HUES48 (cell line): ENCODE measurements at regions not wholly inside any gene's neighbourhood (a gene's known extent, or its start where the extent isn't known, plus 50 kb on each side); places are given as distances from the start of the nearest gene placed in this dataset.
A peak's percentile ranks its signal among the peaks of the same experiment; 100 is the strongest.

ENCODE experiments used
- H3K27ac ChIP-seq: one replicate; pipeline ENCODE4 v1.7.0; 2013; ENCODE audit warnings: low read depth, low read length, inconsistent platforms
- H3K27me3 ChIP-seq: 2 replicates; pipeline ENCODE4 v1.6.1; 2013; ENCODE audit warnings: mild to moderate bottlenecking, low read length; ENCODE audit not compliant: control insufficient read depth, insufficient read depth
- H3K36me3 ChIP-seq: 2 replicates; pipeline ENCODE4 v1.6.1; 2013; ENCODE audit warnings: low read length; ENCODE audit not compliant: control insufficient read depth, insufficient read depth
- H3K4me1 ChIP-seq: 2 replicates; pipeline ENCODE4 v1.6.1; 2013; ENCODE audit warnings: mild to moderate bottlenecking, low read length; ENCODE audit not compliant: control insufficient read depth, insufficient read depth
- H3K4me3 ChIP-seq: 2 replicates; pipeline ENCODE4 v1.5.1; 2013; ENCODE audit warnings: mild to moderate bottlenecking, low read depth, low read length
- H3K9ac ChIP-seq: 2 replicates; pipeline ENCODE4 v1.6.1; 2013; ENCODE audit warnings: mild to moderate bottlenecking, low read depth, low read length, moderate library complexity
- H3K9me3 ChIP-seq: 2 replicates; pipeline ENCODE4 v1.6.1; 2013; ENCODE audit warnings: low read length; ENCODE audit not compliant: control insufficient read depth, insufficient read depth

GRCh38 chr18:23386317-23386716 lies 66.8 kb upstream of the RIOK3 start:
- H3K4me3 ChIP-seq, result no peak overlapping the region
- no peak overlapping the region for H3K9ac ChIP-seq
- H3K27ac ChIP-seq, result no peak overlapping the region
- no peaks in the 10 kb centered on the region; the same call in 1 of the 2 replicates for H3K4me1 ChIP-seq
- H3K36me3 ChIP-seq, result no peaks in the 10 kb centered on the region
- H3K9me3 ChIP-seq, result no peaks in the 10 kb centered on the region
- no peaks in the 10 kb centered on the region for H3K27me3 ChIP-seq

- no peaks in the 10 kb centered on the region for H3K27me3 ChIP-seq
- no peaks in the 10 kb centered on the region for H3K36me3 ChIP-seq
- H3K4me1 ChIP-seq, result no peaks in the 10 kb centered on the region; the same call in 1 of the 2 replicates
- no peak overlapping the region for H3K4me3 ChIP-seq
- no peak overlapping the region for H3K9ac ChIP-seq
- no peak overlapping the region for H3K27ac ChIP-seq
- H3K9me3 ChIP-seq, result no peaks in the 10 kb centered on the region
Observed at GRCh38 chr18:23387265-23387664, 65.8 kb upstream of the RIOK3 start.

- Histone ChIP-seq H3K36me3 (no peaks in the 10 kb centered on the region), H3K9ac (no peak overlapping the region), H3K27ac (no peak overlapping the region), H3K27me3 (no peaks in the 10 kb centered on the region), H3K4me1 (no peaks in the 10 kb centered on the region; the same call in 1 of the 2 replicates), H3K9me3 (no peaks in the 10 kb centered on the region), H3K4me3 (no peak overlapping the region)
Observed at GRCh38 chr18:23388357-23388756, 64.7 kb upstream of the RIOK3 start.

GRCh38 chr18:23391156-23391555 lies 61.9 kb upstream of the RIOK3 start:
- Histone ChIP-seq H3K9ac (no peak overlapping the region), H3K4me1 (peaks cover 3% of the 10 kb centered on the region; the same call in 1 of the 2 replicates), H3K9me3 (no peaks in the 10 kb centered on the region), H3K27ac (no peak overlapping the region), H3K4me3 (no peak overlapping the region), H3K27me3 (no peaks in the 10 kb centered on the region), H3K36me3 (no peaks in the 10 kb centered on the region)

GRCh38 chr18:23397907-23398306 lies 55.2 kb upstream of the RIOK3 start:
- H3K27ac ChIP-seq, result no peak overlapping the region
- H3K4me1 ChIP-seq, result peaks cover 18% of the 10 kb centered on the region
- H3K27me3 ChIP-seq, result no peaks in the 10 kb centered on the region
- H3K4me3 ChIP-seq, result no peak overlapping the region
- no peaks in the 10 kb centered on the region for H3K9me3 ChIP-seq
- H3K36me3 ChIP-seq, result no peaks in the 10 kb centered on the region
- H3K9ac ChIP-seq, result no peak overlapping the region

- H3K4me1 ChIP-seq, result peaks cover 18% of the 10 kb centered on the region
- H3K36me3 ChIP-seq, result no peaks in the 10 kb centered on the region
- H3K27me3 ChIP-seq, result no peaks in the 10 kb centered on the region
- no peak overlapping the region for H3K4me3 ChIP-seq
- no peak overlapping the region for H3K27ac ChIP-seq
- no peaks in the 10 kb centered on the region for H3K9me3 ChIP-seq
- no peak overlapping the region for H3K9ac ChIP-seq
Observed at GRCh38 chr18:23398401-23398800, 54.7 kb upstream of the RIOK3 start.

- Histone ChIP-seq H3K4me3 (no peak overlapping the region), H3K27ac (no peak overlapping the region), H3K9ac (no peak overlapping the region), H3K4me1 (peaks cover 18% of the 10 kb centered on the region), H3K27me3 (no peaks in the 10 kb centered on the region), H3K9me3 (no peaks in the 10 kb centered on the region), H3K36me3 (no peaks in the 10 kb centered on the region)
Observed at GRCh38 chr18:23399067-23399466, 54.0 kb upstream of the RIOK3 start.

- peaks cover 17% of the 10 kb centered on the region for H3K4me1 ChIP-seq
- H3K9ac ChIP-seq, result no peak overlapping the region
- no peaks in the 10 kb centered on the region for H3K27me3 ChIP-seq
- H3K27ac ChIP-seq, result peak overlapping the region; percentile 48
- no peaks in the 10 kb centered on the region for H3K36me3 ChIP-seq
- no peak overlapping the region for H3K4me3 ChIP-seq
- H3K9me3 ChIP-seq, result no peaks in the 10 kb centered on the region
Observed at GRCh38 chr18:23400918-23401317, 52.2 kb upstream of the RIOK3 start.

- Histone ChIP-seq H3K27ac (peak overlapping the region; percentile 59), H3K36me3 (no peaks in the 10 kb centered on the region), H3K4me1 (peaks cover 12% of the 10 kb centered on the region), H3K9ac (peak overlapping the region; percentile 8; the same call in 1 of the 2 replicates), H3K9me3 (no peaks in the 10 kb centered on the region), H3K27me3 (no peaks in the 10 kb centered on the region), H3K4me3 (no peak overlapping the region)
Observed at GRCh38 chr18:23401400-23402347, 51.4 kb upstream of the RIOK3 start.
